ENCODE measurements at regions not wholly inside any gene's neighbourhood (a gene's known extent, or its start where the extent isn't known, plus 50 kb on each side); places are given as distances from the start of the nearest gene placed in this dataset.

DNA sequence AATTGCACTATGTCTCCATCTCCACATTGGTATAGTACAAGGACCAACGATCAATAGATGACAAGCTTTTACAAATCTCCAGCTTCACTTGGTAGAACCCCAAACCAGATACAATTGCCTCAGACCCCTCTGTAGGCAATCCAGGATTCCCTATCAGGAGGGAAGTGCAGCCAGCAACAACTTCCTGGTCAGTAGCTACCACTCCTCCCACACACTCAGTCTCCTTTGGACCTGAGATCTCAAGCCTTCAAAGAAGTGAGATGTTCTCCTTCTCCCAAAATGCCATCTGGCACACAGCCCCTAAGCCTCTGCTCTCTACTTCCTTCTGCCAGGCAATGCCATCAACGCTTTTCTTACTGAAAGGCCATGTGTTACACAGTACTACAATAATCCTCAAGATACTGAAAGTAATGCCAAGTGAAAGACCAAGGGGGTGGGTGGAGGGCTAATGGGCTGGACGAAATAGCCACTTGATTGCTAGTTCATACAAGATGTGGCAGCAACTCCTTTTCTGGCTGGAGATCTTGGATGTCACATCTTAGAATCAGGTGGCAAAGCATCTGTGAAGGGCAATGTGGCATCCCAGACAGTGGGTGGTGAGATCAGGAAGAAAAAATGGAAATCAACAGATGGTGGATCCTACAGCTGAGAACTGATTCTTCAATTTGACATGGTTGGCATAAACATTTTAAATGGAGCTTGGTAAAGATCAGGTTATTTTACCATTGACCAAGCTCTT, 75.3 kb upstream of the ACP3 start:
- no peak overlapping the region for H3K27ac Mint-ChIP-seq
- H3K4me3 Mint-ChIP-seq = no peak overlapping the region
- ATAC-seq = no peak
- H3K4me1 Mint-ChIP-seq = no peaks in the 10 kb centered on the region
- H3K36me3 Mint-ChIP-seq = no peaks in the 10 kb centered on the region
- no peaks in the 10 kb centered on the region for H3K9me3 Mint-ChIP-seq
- DNase-seq (ENCODE audit: low spot score in 2 of 2) = no peak

DNA sequence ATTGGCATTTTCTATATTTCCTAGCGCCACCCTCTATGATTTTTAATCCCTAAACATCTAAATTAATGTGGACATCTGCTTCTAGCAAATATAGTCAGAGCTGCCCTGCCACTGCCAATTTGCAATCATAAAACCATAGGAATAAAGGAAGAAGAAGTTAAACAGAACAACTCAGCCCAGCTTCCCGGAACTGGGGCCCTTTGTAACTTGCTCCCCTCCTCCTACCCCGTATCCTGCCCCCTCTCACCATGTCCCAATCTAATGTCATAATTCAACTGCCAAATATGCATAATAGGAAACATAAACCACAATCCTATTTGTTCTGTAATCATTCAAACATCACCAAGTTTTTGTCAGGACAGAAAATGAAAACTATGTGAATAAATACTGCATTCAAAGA, 74.4 kb upstream of the ACP3 start:
- ATAC-seq = no peak
- Mint-ChIP-seq H3K4me1 (no peaks in the 10 kb centered on the region), H3K9me3 (no peaks in the 10 kb centered on the region), H3K27ac (no peak overlapping the region), H3K36me3 (no peaks in the 10 kb centered on the region), H3K4me3 (no peak overlapping the region)
- DNase-seq (ENCODE audit: low spot score in 2 of 2) = no peak

DNA sequence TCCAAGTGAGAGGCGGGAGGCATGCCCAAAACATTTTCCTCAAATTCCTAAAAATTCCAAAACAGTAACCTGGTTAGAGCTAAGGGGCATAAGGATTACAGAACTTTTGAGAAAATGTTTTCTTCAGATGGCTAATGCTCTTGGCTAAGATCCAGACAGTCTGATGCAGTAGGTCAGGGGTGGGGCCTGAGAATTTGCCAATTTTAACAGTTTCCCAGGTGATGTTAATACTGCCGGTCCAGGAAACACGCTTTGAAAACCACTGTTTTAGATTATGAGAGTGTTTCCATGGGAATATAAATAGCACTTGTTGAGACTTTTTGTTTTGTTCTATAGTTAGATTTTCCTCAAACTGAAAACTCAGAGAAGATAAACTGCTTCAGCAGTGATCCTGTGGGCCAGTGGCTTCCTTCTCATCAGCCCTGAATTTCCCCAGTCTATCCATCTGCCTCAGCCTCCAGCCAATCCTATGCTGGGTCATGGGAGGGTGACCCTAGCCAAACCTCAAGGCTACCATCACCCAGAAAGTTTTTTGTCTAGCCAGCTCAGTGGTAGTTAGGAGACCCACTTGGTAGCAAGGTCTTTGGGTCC, 71.6 kb upstream of the ACP3 start:
- ATAC-seq (no peak), DNase-seq (ENCODE audit: low spot score in 2 of 2) (no peak)
- no peaks in the 10 kb centered on the region for H3K36me3 Mint-ChIP-seq
- no peak overlapping the region for H3K4me3 Mint-ChIP-seq
- no peak overlapping the region for H3K27ac Mint-ChIP-seq
- no peaks in the 10 kb centered on the region for H3K4me1 Mint-ChIP-seq
- no peaks in the 10 kb centered on the region for H3K9me3 Mint-ChIP-seq

DNA sequence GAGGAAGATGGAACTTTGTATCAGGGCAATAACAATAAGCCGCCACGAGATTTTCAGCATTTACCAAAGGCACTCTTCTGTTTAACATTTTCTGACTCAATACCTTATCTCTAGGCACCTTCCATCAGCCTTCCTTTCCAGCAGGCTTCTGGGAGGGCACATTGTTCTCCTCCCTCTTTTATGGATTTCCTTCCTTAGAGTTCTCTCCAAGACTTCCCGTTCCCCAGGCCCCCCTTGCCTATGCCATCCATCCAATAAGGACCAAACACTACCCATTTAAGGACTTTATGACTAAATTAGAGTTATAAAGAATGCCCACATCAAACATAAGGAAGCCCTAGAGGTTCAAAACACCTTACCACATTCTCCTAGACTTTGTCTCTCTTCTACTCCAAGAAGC, 71.0 kb upstream of the ACP3 start:
- Mint-ChIP-seq H3K36me3 (no peaks in the 10 kb centered on the region), H3K9me3 (no peaks in the 10 kb centered on the region), H3K27ac (no peak overlapping the region), H3K4me1 (no peaks in the 10 kb centered on the region), H3K4me3 (no peak overlapping the region)
- DNase-seq (ENCODE audit: low spot score in 2 of 2) = no peak
- ATAC-seq = no peak

DNA sequence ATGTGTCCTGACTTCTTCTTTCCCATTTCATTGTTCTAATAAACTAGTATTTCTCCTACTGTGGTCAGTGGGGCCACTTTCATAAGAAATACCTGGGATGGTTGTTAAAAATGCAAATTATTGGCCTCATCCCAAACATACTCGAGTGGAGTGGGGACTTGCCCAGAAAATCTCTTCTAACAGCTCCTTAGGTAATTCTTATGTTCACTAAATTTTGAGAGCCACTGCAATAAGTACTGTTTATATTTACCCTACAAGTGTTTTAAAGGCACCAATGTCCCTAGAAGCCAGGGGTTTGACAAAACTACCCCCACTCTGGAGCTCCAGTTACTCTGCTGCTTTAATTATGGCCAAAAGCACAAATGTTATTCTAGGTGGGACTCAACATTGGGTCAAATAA, 70.0 kb upstream of the ACP3 start:
- no peak overlapping the region for H3K4me3 Mint-ChIP-seq
- DNase-seq (ENCODE audit: low spot score in 2 of 2) = no peak

DNA sequence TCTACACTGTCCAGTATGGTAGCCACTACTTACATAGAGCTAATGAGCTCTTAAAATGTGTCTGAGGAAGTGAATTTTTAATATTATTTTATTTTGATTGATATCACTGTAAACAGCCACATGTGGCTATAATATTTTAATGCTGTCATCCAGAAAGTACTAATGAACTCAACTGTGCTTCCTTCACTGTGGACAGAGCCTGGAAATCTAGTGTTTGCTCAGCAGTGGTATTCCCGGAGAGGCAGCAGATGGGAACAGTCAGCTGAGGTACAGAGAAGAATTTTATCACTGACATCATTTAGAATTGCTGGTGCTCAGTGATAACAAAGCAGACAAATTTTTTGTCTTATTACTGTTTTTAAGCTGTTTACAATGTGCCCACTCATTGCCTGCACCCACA, 68.7 kb upstream of the ACP3 start:
- no peaks in the 10 kb centered on the region for H3K4me1 Mint-ChIP-seq
- no peak overlapping the region for H3K4me3 Mint-ChIP-seq
- no peaks in the 10 kb centered on the region for H3K9me3 Mint-ChIP-seq
- DNase-seq (ENCODE audit: low spot score in 2 of 2) (no peak), ATAC-seq (no peak)
- no peaks in the 10 kb centered on the region for H3K36me3 Mint-ChIP-seq
- no peak overlapping the region for H3K27ac Mint-ChIP-seq

More for the DNA sequence above, 70.0 kb upstream of the ACP3 start:
- Mint-ChIP-seq H3K27ac (no peak overlapping the region), H3K4me1 (no peaks in the 10 kb centered on the region), H3K9me3 (no peaks in the 10 kb centered on the region), H3K36me3 (no peaks in the 10 kb centered on the region)
- no peak for ATAC-seq

DNA sequence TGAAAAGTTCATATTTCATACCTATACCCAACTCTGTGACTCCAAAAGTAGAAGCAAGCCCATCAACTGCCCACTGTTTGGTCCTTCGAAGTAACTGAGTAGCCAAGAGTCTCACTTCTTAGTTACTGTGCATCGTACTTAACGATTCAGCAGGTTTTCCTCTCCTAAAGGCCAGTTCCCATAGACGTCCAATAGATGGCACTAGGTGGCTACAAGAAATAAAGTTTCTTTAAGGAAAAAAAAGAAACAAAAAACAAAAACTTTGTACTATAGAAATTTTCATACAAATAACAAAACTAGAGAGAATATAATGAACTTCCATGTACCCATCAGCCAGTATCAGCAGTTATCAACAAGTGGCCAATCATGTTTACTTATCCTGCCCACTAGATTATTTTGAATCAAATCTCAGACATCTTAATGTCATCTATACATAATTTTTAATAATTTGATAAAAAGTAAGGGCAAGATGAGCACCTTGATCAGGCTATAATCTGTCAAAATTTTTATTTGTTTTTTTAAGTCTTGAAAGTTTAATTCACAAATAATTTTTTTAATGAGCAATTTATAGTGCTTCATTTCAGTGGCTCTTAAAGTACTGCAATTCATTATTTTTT, 63.8 kb upstream of the ACP3 start:
- Mint-ChIP-seq H3K4me1 (no peaks in the 10 kb centered on the region), H3K27ac (no peak overlapping the region), H3K9me3 (no peaks in the 10 kb centered on the region), H3K36me3 (no peaks in the 10 kb centered on the region), H3K4me3 (no peak overlapping the region)
- no peak for DNase-seq (ENCODE audit: low spot score in 2 of 2)
- ATAC-seq = no peak

DNA sequence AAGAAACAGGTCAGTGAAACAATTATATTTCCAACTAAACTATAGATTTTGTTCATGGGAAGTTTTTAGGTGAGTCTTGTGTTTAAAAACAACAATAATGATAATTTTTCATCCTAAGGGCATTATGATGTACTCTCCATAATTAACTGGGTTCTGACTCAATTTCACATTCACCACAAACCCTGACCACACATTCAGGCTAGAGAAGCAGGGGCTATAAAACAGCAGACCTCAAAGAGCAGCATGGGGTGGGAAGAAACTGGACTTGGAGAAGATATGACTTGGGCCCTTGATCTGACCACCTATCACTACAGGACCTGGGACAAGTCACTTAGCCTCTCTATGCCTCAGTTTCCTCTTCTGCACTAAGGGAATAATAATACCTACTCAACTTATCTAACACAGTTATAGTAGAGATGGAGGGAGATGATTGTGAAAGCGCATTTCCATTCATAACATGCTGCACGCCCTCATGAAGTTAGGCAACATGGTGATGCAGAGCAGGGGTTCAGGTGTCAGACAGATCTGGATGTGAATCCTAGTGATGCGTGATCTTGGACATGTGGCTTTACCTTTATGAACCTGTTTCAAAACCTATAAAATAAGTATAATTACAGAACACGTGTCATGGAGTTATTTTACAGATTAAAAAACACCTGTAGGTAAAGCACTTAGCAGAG, 63.0 kb upstream of the ACP3 start:
- Mint-ChIP-seq H3K36me3 (no peaks in the 10 kb centered on the region), H3K4me1 (no peaks in the 10 kb centered on the region), H3K9me3 (no peaks in the 10 kb centered on the region), H3K4me3 (no peak overlapping the region), H3K27ac (no peak overlapping the region)
- DNase-seq (ENCODE audit: low spot score in 2 of 2) (no peak), ATAC-seq (no peak)

DNA sequence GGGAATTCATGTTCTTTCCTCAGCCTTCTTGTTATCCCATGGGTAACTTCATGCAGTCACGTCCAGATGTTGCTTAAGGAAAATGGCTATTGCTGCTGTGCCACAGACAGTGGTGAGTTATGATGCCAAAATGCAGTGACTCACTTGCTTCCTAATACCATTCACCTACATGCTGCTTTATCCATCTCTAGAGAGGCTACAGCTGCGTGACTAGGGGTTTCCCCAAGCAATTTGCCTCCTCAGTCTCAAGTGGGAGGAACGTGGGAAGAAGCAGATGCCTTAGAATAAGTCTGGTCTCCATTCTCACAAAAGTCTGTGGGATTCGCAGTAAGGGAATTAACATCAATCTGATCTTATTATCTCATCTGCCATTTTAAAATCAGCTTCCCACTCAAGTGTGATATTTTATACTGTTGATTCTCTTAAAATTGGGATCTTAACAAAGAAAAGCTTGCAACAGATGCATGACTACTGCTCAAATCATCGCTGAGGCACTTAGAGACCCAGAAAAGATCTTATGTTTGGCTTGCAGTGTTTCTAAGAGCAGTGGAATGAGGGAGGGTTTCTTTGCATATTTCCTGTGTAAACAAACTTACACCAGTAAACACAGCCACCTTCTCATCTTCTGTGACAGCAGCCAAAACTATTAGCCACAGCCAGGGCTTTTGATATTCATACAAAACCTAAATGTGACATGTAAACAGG, 62.0 kb upstream of the ACP3 start:
- Mint-ChIP-seq H3K27ac (no peak overlapping the region), H3K9me3 (no peaks in the 10 kb centered on the region), H3K36me3 (no peaks in the 10 kb centered on the region), H3K4me3 (no peak overlapping the region), H3K4me1 (no peaks in the 10 kb centered on the region)
- no peak for ATAC-seq
- no peak for DNase-seq (ENCODE audit: low spot score in 2 of 2)

DNA sequence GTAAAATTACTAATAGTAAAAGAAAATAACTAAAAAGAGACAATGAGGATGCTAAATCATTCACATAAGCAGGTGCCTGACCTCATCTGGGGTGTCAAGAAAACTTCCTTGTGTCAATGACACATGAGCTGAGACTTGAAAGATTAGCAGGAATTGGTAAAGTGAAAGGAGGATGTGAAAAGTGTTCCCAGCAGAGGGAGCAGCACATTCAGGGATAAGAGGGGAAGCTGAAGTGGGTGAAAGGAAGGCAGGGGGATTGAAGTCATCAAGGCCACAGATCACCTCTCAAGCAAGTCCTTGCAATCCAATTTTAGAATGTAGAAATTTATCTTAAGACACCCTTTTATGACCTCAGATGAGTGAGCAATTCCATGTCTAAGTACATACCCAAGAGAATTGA, 60.2 kb upstream of the ACP3 start:
- no peak for DNase-seq (ENCODE audit: low spot score in 2 of 2)

DNA sequence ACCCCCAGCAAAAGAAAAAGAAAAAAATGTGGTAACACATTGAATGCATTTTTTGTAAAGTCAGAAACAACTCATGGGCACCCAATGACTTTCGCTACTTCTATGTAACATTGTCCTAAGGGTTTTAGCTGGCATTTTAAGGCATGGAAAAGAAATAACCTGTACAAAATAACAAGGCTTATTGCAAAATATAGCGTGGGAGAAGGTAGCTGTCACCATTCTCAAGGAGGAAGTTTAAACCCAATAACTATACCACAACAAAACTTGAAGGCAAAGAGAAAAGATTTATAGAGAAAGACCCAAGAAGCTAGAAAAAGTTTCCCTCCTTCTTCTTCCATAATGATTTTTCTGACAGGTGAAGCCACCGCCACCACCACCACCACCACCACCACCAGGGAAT, 55.7 kb upstream of the ACP3 start:
- H3K4me3 Mint-ChIP-seq = no peak overlapping the region
- ATAC-seq (no peak), DNase-seq (ENCODE audit: low spot score in 2 of 2) (no peak)
- H3K4me1 Mint-ChIP-seq = no peaks in the 10 kb centered on the region
- H3K27ac Mint-ChIP-seq = no peak overlapping the region
- no peaks in the 10 kb centered on the region for H3K36me3 Mint-ChIP-seq
- no peaks in the 10 kb centered on the region for H3K9me3 Mint-ChIP-seq

More for the DNA sequence above, 60.2 kb upstream of the ACP3 start:
- H3K27ac Mint-ChIP-seq = no peak overlapping the region
- H3K36me3 Mint-ChIP-seq = no peaks in the 10 kb centered on the region
- no peak for ATAC-seq
- H3K9me3 Mint-ChIP-seq = no peaks in the 10 kb centered on the region
- H3K4me1 Mint-ChIP-seq = no peaks in the 10 kb centered on the region
- no peak overlapping the region for H3K4me3 Mint-ChIP-seq

DNA sequence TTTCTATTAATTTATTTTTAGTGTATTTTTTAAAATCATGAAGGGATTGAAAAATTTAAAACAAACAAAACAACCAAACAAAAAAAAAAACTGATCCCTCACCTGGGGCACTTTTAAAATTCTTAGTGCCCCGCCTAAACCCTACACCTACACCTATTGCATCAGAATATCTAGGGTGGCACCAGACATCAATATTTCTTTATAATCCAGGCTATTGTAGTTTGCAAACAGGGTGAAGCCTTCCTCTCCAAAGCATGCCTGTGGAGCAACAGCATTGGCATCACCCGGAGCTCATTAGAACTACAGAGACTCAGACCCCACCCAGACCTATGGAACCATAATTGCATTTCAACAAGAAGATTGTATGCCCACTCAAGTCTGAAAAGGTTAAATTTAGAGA, 54.9 kb upstream of the ACP3 start:
- H3K4me1 Mint-ChIP-seq = no peaks in the 10 kb centered on the region
- H3K9me3 Mint-ChIP-seq = no peaks in the 10 kb centered on the region
- no peak for DNase-seq (ENCODE audit: low spot score in 2 of 2)
- no peak for ATAC-seq
- no peak overlapping the region for H3K4me3 Mint-ChIP-seq
- H3K36me3 Mint-ChIP-seq = no peaks in the 10 kb centered on the region
- H3K27ac Mint-ChIP-seq = no peak overlapping the region

DNA sequence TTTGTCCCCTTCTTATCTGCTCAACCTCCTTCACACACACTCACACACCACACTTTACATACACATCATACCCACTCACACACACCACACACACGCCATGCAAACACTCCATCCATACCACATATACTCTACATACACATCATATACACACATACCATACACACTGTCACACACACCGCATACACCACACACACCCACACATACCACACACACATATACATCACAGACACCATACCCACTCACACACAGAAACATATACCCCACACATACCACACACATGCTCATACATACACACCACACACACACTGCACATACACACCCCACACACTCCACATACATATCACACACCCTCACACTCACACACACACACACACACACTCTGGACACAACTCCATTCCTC, 54.3 kb upstream of the ACP3 start:
- no peaks in the 10 kb centered on the region for H3K9me3 Mint-ChIP-seq
- H3K4me1 Mint-ChIP-seq = no peaks in the 10 kb centered on the region
- DNase-seq (ENCODE audit: low spot score in 2 of 2) (no peak), ATAC-seq (peak; percentile 42)
- H3K36me3 Mint-ChIP-seq = no peaks in the 10 kb centered on the region
- H3K27ac Mint-ChIP-seq = no peak overlapping the region
- H3K4me3 Mint-ChIP-seq = no peak overlapping the region

DNA sequence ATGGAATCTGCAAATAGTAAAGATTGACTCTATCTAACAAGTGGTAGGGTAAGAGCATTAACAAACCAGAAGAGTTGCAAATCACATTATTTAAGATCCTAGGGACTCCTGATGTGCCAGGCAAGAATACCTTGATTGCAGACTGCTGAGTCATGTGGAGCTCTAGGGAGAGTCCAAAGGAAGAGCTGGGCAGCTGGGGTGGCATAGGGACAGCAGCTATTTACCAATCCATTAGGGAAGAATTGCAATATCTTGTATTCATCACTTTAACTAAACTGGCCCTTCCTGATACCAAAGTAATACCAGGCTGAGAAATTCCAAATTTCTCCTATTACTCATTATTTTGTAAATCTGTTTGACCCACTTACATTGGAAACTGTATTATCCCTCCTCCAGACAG, 52.2 kb upstream of the ACP3 start:
- Mint-ChIP-seq H3K4me1 (no peaks in the 10 kb centered on the region), H3K27ac (no peak overlapping the region), H3K36me3 (no peaks in the 10 kb centered on the region), H3K4me3 (no peak overlapping the region), H3K9me3 (no peaks in the 10 kb centered on the region)
- no peak for ATAC-seq
- DNase-seq (ENCODE audit: low spot score in 2 of 2) = no peak

DNA sequence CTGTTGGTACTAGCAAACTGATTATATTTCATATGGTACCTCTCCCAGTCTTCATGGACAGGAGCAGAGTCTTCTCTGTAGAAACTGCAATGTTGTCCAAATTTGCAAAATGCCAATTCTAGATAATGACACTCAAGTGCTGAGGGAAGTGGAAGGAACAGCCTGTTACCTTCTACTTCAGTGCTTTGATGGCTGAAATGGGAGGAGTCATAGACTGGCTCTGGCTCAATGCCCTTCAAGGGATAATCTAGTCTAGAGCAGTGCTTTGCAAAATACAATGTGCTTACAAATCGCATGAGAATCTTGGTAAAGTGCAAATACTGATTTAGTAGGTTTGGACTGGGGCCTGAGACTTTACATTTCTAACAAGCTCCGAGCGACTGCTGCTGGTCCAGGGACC, 51.7 kb upstream of the ACP3 start:
- no peaks in the 10 kb centered on the region for H3K9me3 Mint-ChIP-seq
- H3K4me3 Mint-ChIP-seq = no peak overlapping the region
- H3K36me3 Mint-ChIP-seq = no peaks in the 10 kb centered on the region
- H3K4me1 Mint-ChIP-seq = no peaks in the 10 kb centered on the region
- ATAC-seq (no peak), DNase-seq (ENCODE audit: low spot score in 2 of 2) (no peak)
- H3K27ac Mint-ChIP-seq = no peak overlapping the region

Measured in stimulated activated effector memory CD8-positive, alpha-beta T cell treated with anti-CD3 and anti-CD28 coated beads, Interleukin-12 subunit alpha, Interleukin-12 subunit beta, amount 100 ng/mL, for 72 hours (primary cell).